ENCODE measurements at regions not wholly inside any gene's neighbourhood (a gene's known extent, or its start where the extent isn't known, plus 50 kb on each side); places are given as distances from the start of the nearest gene placed in this dataset.
"Not testable (repeated sequence)": the region's sequence is repeated elsewhere in the genome, so short reads cannot be mapped to it uniquely, and the experiment has no call there.

DNA sequence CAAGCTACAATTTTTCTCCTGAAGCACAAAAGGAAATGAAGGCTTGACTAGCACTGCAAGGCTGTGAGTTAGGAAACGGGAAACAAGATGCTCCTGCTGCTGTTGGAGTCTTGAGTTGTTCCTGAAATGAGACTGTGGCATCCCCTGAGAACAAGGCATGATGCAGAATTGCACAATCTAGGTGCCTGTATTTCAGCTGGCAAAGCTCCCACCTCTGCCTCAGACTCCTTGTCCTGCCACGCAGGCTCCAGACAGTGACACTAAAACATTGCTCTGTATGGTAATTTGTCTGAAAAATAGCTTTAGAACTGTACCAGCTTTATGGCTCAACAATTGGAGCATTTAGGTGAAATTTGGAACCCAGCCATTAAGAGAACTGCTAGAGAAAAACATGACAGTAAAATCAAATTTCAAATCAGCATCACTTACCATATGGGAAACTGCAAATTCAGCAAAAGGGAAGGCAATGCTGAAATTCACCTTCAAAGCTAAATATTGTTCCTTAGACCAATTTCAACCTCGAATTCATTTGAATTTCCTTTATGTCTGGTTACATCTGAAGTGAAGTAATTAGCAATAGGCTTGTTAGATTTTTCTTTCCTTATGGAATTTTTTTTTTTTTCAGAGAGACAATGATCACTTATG lies 103.4 kb downstream of the MFAP3L start:
- POLR2A ChIA-PET: no interaction called here
- CTCF ChIA-PET: no interaction called here
- TF ChIP-seq CTCF (IDR thresholded peaks at IDR 0.05; ENCODE audit: insufficient read depth, low read depth, low read length): no peak
- Histone ChIP-seq H3K36me3 (ENCODE audit: control insufficient read depth, insufficient read depth, low read length) (no peaks in the 10 kb centered on the region), H3K27me3 (ENCODE audit: control insufficient read depth, insufficient read depth, low read length) (no peaks in the 10 kb centered on the region), H3K4me3 (ENCODE audit: low read depth, low read length) (no peak overlapping the region)
- DNase-seq (ENCODE audit: low read depth): no peak

DNA sequence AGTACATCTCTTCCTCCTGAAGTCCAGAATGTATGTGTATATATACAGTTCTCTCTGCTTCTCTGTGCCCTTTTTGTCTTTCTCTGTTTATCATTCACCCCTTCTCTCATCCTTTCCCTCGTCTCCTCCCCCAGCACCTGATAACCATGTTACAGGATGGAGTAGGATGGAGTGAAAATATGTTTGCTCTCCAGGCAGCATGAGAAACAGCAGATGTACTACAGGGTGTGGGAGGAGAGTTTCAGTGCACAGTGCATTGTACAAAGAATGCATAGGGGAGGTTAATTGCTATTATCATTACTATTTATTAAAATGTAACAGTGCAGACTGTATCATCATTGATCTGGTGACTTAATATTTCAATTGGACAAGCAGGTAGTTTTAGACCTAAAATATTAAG lies 104.5 kb downstream of the MFAP3L start:
- ChIA-PET POLR2A (no interaction called here), CTCF (no interaction called here)
- Histone ChIP-seq H3K4me3 (ENCODE audit: low read depth, low read length) (no peak overlapping the region), H3K27me3 (ENCODE audit: control insufficient read depth, insufficient read depth, low read length) (no peaks in the 10 kb centered on the region), H3K36me3 (ENCODE audit: control insufficient read depth, insufficient read depth, low read length) (no peaks in the 10 kb centered on the region)
- no peak for DNase-seq (ENCODE audit: low read depth)
- TF ChIP-seq CTCF (IDR thresholded peaks at IDR 0.05; ENCODE audit: insufficient read depth, low read depth, low read length): no peak

DNA sequence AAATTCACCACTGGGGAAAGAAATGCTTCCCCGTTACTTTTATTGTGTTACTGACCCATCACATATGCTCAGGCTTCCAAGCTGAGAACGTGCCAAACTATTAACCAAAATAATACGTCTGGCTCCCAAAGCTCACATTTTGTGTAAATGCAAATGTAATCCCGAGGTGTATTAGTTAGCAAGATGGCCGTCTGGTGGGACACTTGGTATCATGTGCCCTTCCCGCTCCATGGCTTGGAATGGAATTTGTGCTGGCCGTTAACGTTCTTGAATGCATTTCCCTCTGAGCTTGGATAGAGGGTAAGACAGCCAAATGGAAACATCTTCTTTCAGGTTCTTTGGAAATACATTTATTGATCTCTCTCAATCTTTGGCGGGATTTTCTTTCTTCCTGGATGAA lies 105.0 kb downstream of the MFAP3L start:
- Histone ChIP-seq H3K4me3 (ENCODE audit: low read depth, low read length) (no peak overlapping the region), H3K27me3 (ENCODE audit: control insufficient read depth, insufficient read depth, low read length) (no peaks in the 10 kb centered on the region), H3K36me3 (ENCODE audit: control insufficient read depth, insufficient read depth, low read length) (no peaks in the 10 kb centered on the region)
- no peak for DNase-seq (ENCODE audit: low read depth)
- ChIA-PET CTCF (no interaction called here), POLR2A (no interaction called here)
- TF ChIP-seq CTCF (IDR thresholded peaks at IDR 0.05; ENCODE audit: insufficient read depth, low read depth, low read length): no peak

GRCh38 chr4:169919194-169920124 lies 106.7 kb downstream of the MFAP3L start:
- H3K36me3 ChIP-seq (ENCODE audit: control insufficient read depth, insufficient read depth, low read length); CTCF ChIA-PET; H3K27me3 ChIP-seq (ENCODE audit: control insufficient read depth, insufficient read depth, low read length); POLR2A ChIA-PET; DNase-seq (ENCODE audit: low read depth); H3K4me3 ChIP-seq (ENCODE audit: low read depth, low read length): not testable (repeated sequence)

GRCh38 chr4:169915545-169915944 lies 110.7 kb downstream of the MFAP3L start:
- no peak for TF ChIP-seq CTCF (IDR thresholded peaks at IDR 0.05; ENCODE audit: insufficient read depth, low read depth, low read length)
- POLR2A ChIA-PET: no interaction called here
- CTCF ChIA-PET: no interaction called here

More at GRCh38 chr4:169915545-169915944, 110.7 kb downstream of the MFAP3L start:
- DNase-seq (ENCODE audit: low read depth): no peak
- Histone ChIP-seq H3K4me3 (ENCODE audit: low read depth, low read length) (no peak overlapping the region), H3K27me3 (ENCODE audit: control insufficient read depth, insufficient read depth, low read length) (peaks cover 2% of the 10 kb centered on the region; the same call in 1 of the 2 replicates), H3K36me3 (ENCODE audit: control insufficient read depth, insufficient read depth, low read length) (no peaks in the 10 kb centered on the region)
